OCI-LY7 (cell line): ENCODE measurements at regions not wholly inside any gene's neighbourhood (a gene's known extent, or its start where the extent isn't known, plus 50 kb on each side); places are given as distances from the start of the nearest gene placed in this dataset.

Source experiments
- BruUV-seq: library from RNA; stranded (reverse); fragments of 400-500 nt; replicated peaks from 2 replicates; lab custom pipeline; 2021; lab: Mats Ljungman, UMichigan
- CTCF ChIA-PET: fragments of 300-600 bp; sonication (Branson Sonifier 250); formaldehyde crosslinking; loops from one replicate; lab custom pipeline; 2022; ENCODE audit warnings: antibody characterized with exemption; ENCODE audit not compliant: unreplicated experiment; lab: Charles Lee
- POLR2A ChIA-PET: fragments of 300-600 bp; sonication (Branson Sonifier 250); formaldehyde crosslinking; loops from one replicate; lab custom pipeline; 2022; ENCODE audit warnings: antibody characterized with exemption; lab: Charles Lee
- DNase-seq: peaks from one replicate; pipeline ENCODE4 v3.0.0-alpha.2; 2015; ENCODE audit warnings: low spot score
- H2AFZ ChIP-seq: fragments of 200-600 bp; sonication (generic), shearing (Covaris generic); 2 replicates; pipeline ENCODE4 v1.6.1; 2014; ENCODE audit warnings: mild to moderate bottlenecking, antibody characterized with exemption, low read length, moderate library complexity
- H3K27ac ChIP-seq: fragments of 200-600 bp; sonication (generic); 2 replicates; pipeline ENCODE4 v1.5.1; 2014; ENCODE audit warnings: mixed run types, low read depth, mild to moderate bottlenecking, moderate library complexity, low read length, inconsistent platforms; ENCODE audit not compliant: poor library complexity, severe bottlenecking
- H3K36me3 ChIP-seq: fragments of 200-600 bp; sonication (generic); 2 replicates; pipeline ENCODE4 v1.6.1; 2014; ENCODE audit warnings: mild to moderate bottlenecking, antibody characterized with exemption, low read length, moderate library complexity, mixed read lengths; ENCODE audit not compliant: insufficient read depth
- H3K4me1 ChIP-seq: fragments of 200-600 bp; sonication (generic); 2 replicates; pipeline ENCODE4 v1.5.1; 2014; ENCODE audit warnings: mild to moderate bottlenecking, low read length; ENCODE audit not compliant: insufficient read depth, poor library complexity, severe bottlenecking
- H3K4me2 ChIP-seq: fragments of 200-600 bp; sonication (generic); 2 replicates; pipeline ENCODE4 v1.6.1; 2014; ENCODE audit warnings: mild to moderate bottlenecking, low read length
- H3K4me3 ChIP-seq: fragments of 200-600 bp; sonication (generic); 2 replicates; pipeline ENCODE4 v1.5.1; 2014; ENCODE audit warnings: mild to moderate bottlenecking, low read depth, low read length; ENCODE audit not compliant: poor library complexity, severe bottlenecking
- H3K79me2 ChIP-seq: fragments of 200-600 bp; sonication (generic); 2 replicates; pipeline ENCODE4 v1.6.1; 2016; ENCODE audit warnings: low read depth, mild to moderate bottlenecking, low read length, moderate library complexity, mixed read lengths; ENCODE audit not compliant: insufficient read depth
- H3K9me2 ChIP-seq: fragments of 200-600 bp; sonication (generic); 2 replicates; pipeline ENCODE4 v1.6.1; 2016; ENCODE audit warnings: mild to moderate bottlenecking, low read length, mixed read lengths; ENCODE audit not compliant: insufficient read depth
- H3K9me3 ChIP-seq: fragments of 200-600 bp; sonication (generic); 2 replicates; pipeline ENCODE4 v1.6.1; 2014; ENCODE audit warnings: mild to moderate bottlenecking, mixed run types, low read length, mixed read lengths
- H4K20me1 ChIP-seq: fragments of 200-600 bp; sonication (generic); 2 replicates; pipeline ENCODE4 v1.6.1; 2014; ENCODE audit warnings: mild to moderate bottlenecking, antibody characterized with exemption, low read length, moderate library complexity, mixed read lengths; ENCODE audit not compliant: insufficient read depth
- CTCF ChIP-seq: fragments of 200-600 bp; sonication (generic); conservative IDR thresholded peaks from 2 replicates; pipeline ENCODE4 v1.5.1; 2014; ENCODE audit warnings: mild to moderate bottlenecking, antibody characterized with exemption, low read length, moderate library complexity, mixed read lengths
- EZH2phosphoT487 ChIP-seq: fragments of 200-600 bp; sonication (generic); IDR thresholded peaks from 2 replicates; pipeline ENCODE4 v1.6.1; 2018; ENCODE audit warnings: low read depth, borderline replicate concordance, mild to moderate bottlenecking, mixed run types, antibody characterized with exemption, low read length, moderate library complexity, mixed read lengths
- intact Hi-C: fragments of 100-400 bp; cut with micrococcal nuclease; formaldehyde crosslinking; loops from one replicate; pipeline ENCODE4 v1.10.0; 2022; ENCODE audit not compliant: unreplicated experiment

GRCh38 chr12:67506739-67507138 lies 141.8 kb upstream of the DYRK2 start:
- BruUV-seq, result no TSS peak
- H3K79me2 ChIP-seq, result no peaks in the 10 kb centered on the region

GRCh38 chr12:67508830-67509229 lies 139.7 kb upstream of the DYRK2 start:
- TF ChIP-seq EZH2phosphoT487 (no peak), CTCF (no peak)
- no peak overlapping the region for H3K27ac ChIP-seq
- no peak overlapping the region for H3K4me3 ChIP-seq
- H3K4me1 ChIP-seq, result no peaks in the 10 kb centered on the region
- intact Hi-C loops, result no loop called here
- CTCF ChIA-PET, result no interaction called here
- no peaks in the 10 kb centered on the region for H3K9me3 ChIP-seq
- no peak for DNase-seq
- no TSS peak for BruUV-seq
- H4K20me1 ChIP-seq, result no peaks in the 10 kb centered on the region
- no peak overlapping the region for H2AFZ ChIP-seq
- H3K36me3 ChIP-seq, result no peaks in the 10 kb centered on the region
- H3K4me2 ChIP-seq, result no peak overlapping the region
- no peaks in the 10 kb centered on the region for H3K79me2 ChIP-seq
- H3K9me2 ChIP-seq, result no peaks in the 10 kb centered on the region
- POLR2A ChIA-PET, result interaction anchor here (0.7 kb wide), 1 partner anchor 107 kb away, joined by 3 read pairs; no protein-coding TSS in a partner anchor

More at GRCh38 chr12:67506739-67507138, 141.8 kb upstream of the DYRK2 start:
- Histone ChIP-seq H4K20me1 (no peaks in the 10 kb centered on the region), H3K36me3 (no peaks in the 10 kb centered on the region), H3K9me2 (no peaks in the 10 kb centered on the region), H3K4me1 (no peaks in the 10 kb centered on the region), H3K9me3 (no peaks in the 10 kb centered on the region), H3K4me2 (no peak overlapping the region), H2AFZ (no peak overlapping the region), H3K27ac (no peak overlapping the region), H3K4me3 (no peak overlapping the region)
- CTCF ChIA-PET, result no interaction called here
- POLR2A ChIA-PET, result interaction anchor here (1.1 kb wide), 1 partner anchor 10 kb away, joined by 4 read pairs; no protein-coding TSS in a partner anchor
- intact Hi-C loops, result no loop called here
- no peak for TF ChIP-seq CTCF
- TF ChIP-seq EZH2phosphoT487, result no peak
- no peak for DNase-seq

- H3K4me1 ChIP-seq, result no peaks in the 10 kb centered on the region
- intact Hi-C loops, result no loop called here
- BruUV-seq, result no TSS peak
- no peak overlapping the region for H3K27ac ChIP-seq
- H3K9me2 ChIP-seq, result no peaks in the 10 kb centered on the region
- no peak overlapping the region for H3K4me3 ChIP-seq
- no peak overlapping the region for H2AFZ ChIP-seq
- no peaks in the 10 kb centered on the region for H3K79me2 ChIP-seq
- H3K9me3 ChIP-seq, result no peaks in the 10 kb centered on the region
- H3K36me3 ChIP-seq, result no peaks in the 10 kb centered on the region
- no peak for TF ChIP-seq EZH2phosphoT487
- no peak for TF ChIP-seq CTCF
- no peak overlapping the region for H3K4me2 ChIP-seq
- POLR2A ChIA-PET, result interaction anchor here (0.7 kb wide), 2 partner anchors 89 to 108 kb away, joined by 3 read pairs; no protein-coding TSS in a partner anchor
- CTCF ChIA-PET, result no interaction called here
- DNase-seq, result no peak
- H4K20me1 ChIP-seq, result no peaks in the 10 kb centered on the region
Measured at GRCh38 chr12:67509666-67510386, 138.7 kb upstream of the DYRK2 start.
